Stimulated activated CD4-positive, alpha-beta T cell treated with anti-CD3 and anti-CD28 coated beads, Interleukin-15, amount 100 ng/mL, for 48 hours (primary cell): ENCODE measurements at regions not wholly inside any gene's neighbourhood (a gene's known extent, or its start where the extent isn't known, plus 50 kb on each side); places are given as distances from the start of the nearest gene placed in this dataset.

Experiments used
- DNase-seq, 2 donors: peaks; one replicate each; pipeline ENCODE4 v3.0.0-alpha.2; 2020; ENCODE audit warnings: low read depth in 2 of 2

- no peak for DNase-seq
These were observed 114.8 kb upstream of the LRATD1 start for GRCh38 chr2:14517731-14518130.

GRCh38 chr2:14520385-14520945 lies 112.1 kb upstream of the LRATD1 start:
- no peak for DNase-seq

GRCh38 chr2:14524041-14524802 lies 108.3 kb upstream of the LRATD1 start:
- DNase-seq = no peak

GRCh38 chr2:14524803-14525080 lies 107.8 kb upstream of the LRATD1 start:
- DNase-seq = no peak

GRCh38 chr2:14530506-14530905 lies 102.0 kb upstream of the LRATD1 start:
- DNase-seq = no peak

- no peak for DNase-seq
These were observed 99.3 kb upstream of the LRATD1 start for GRCh38 chr2:14533131-14533757.

GRCh38 chr2:14535156-14535555 lies 97.4 kb upstream of the LRATD1 start:
- DNase-seq = no peak

- DNase-seq = no peak
These were observed 95.5 kb upstream of the LRATD1 start for GRCh38 chr2:14536976-14537375.

GRCh38 chr2:14540015-14540414 lies 92.5 kb upstream of the LRATD1 start:
- no peak for DNase-seq

GRCh38 chr2:14543284-14543683 lies 89.2 kb upstream of the LRATD1 start:
- no peak for DNase-seq

- no peak for DNase-seq
These were observed 88.3 kb upstream of the LRATD1 start for GRCh38 chr2:14544247-14544646.

GRCh38 chr2:14547830-14548229 lies 84.7 kb upstream of the LRATD1 start:
- no peak for DNase-seq

GRCh38 chr2:14550658-14551057 lies 81.9 kb upstream of the LRATD1 start:
- no peak for DNase-seq

GRCh38 chr2:14551069-14551468 lies 81.4 kb upstream of the LRATD1 start:
- no peak for DNase-seq

GRCh38 chr2:14552286-14552685 lies 80.2 kb upstream of the LRATD1 start:
- DNase-seq = no peak

GRCh38 chr2:14552818-14553217 lies 79.7 kb upstream of the LRATD1 start:
- DNase-seq = no peak

- DNase-seq = no peak
These were observed 77.5 kb upstream of the LRATD1 start for GRCh38 chr2:14554849-14555545.

- no peak for DNase-seq
These were observed 75.4 kb upstream of the LRATD1 start for GRCh38 chr2:14557111-14557510.

GRCh38 chr2:14557916-14558315 lies 74.6 kb upstream of the LRATD1 start:
- no peak for DNase-seq

GRCh38 chr2:14558335-14558919 lies 74.1 kb upstream of the LRATD1 start:
- no peak for DNase-seq

- DNase-seq = no peak
These were observed 71.8 kb upstream of the LRATD1 start for GRCh38 chr2:14560716-14561115.

- no peak for DNase-seq
These were observed 69.2 kb upstream of the LRATD1 start for GRCh38 chr2:14563324-14563723.

GRCh38 chr2:14565666-14566065 lies 66.9 kb upstream of the LRATD1 start:
- no peak for DNase-seq
